KMS-11 (cell line): ENCODE measurements at regions not wholly inside any gene's neighbourhood (a gene's known extent, or its start where the extent isn't known, plus 50 kb on each side); places are given as distances from the start of the nearest gene placed in this dataset.

Source experiments
- H2AFZ ChIP-seq: fragments of 200-600 bp; sonication (generic); 2 replicates; pipeline ENCODE4 v1.6.1; 2016; ENCODE audit warnings: antibody characterized with exemption, mixed run types, low read depth
- H3K27ac ChIP-seq: fragments of 200-600 bp; sonication (generic); 2 replicates; pipeline ENCODE4 v1.6.1; 2016; ENCODE audit warnings: mild to moderate bottlenecking, mixed run types
- H3K27me3 ChIP-seq: fragments of 200-600 bp; sonication (generic); 2 replicates; pipeline ENCODE4 v1.6.1; 2017; ENCODE audit warnings: mild to moderate bottlenecking, low read depth, mixed run types, moderate library complexity; ENCODE audit not compliant: insufficient read depth
- H3K36me3 ChIP-seq: fragments of 200-600 bp; sonication (generic); 2 replicates; pipeline ENCODE4 v1.6.1; 2017; ENCODE audit warnings: mild to moderate bottlenecking, mixed run types; ENCODE audit not compliant: insufficient read depth
- H3K4me1 ChIP-seq: fragments of 200-600 bp; sonication (generic); 2 replicates; pipeline ENCODE4 v1.6.1; 2016; ENCODE audit warnings: mild to moderate bottlenecking, low read depth, mixed run types; ENCODE audit not compliant: poor library complexity, severe bottlenecking
- H3K4me2 ChIP-seq: fragments of 200-600 bp; sonication (generic); 2 replicates; pipeline ENCODE4 v1.7.0; 2016; ENCODE audit warnings: mild to moderate bottlenecking, mixed run types
- H3K4me3 ChIP-seq: fragments of 200-600 bp; sonication (generic); IDR thresholded peaks from 2 replicates; pipeline ENCODE4 v1.6.1; 2017; ENCODE audit warnings: low read depth, low read length, mixed read lengths; ENCODE audit not compliant: insufficient read depth
- H3K79me2 ChIP-seq: fragments of 200-600 bp; sonication (generic); 2 replicates; pipeline ENCODE4 v1.6.1; 2016; ENCODE audit warnings: low read depth, mixed run types; ENCODE audit not compliant: insufficient read depth
- H3K9ac ChIP-seq: fragments of 200-600 bp; sonication (generic); 2 replicates; pipeline ENCODE4 v1.6.1; 2016; ENCODE audit warnings: mild to moderate bottlenecking, mixed run types
- H4K20me1 ChIP-seq: fragments of 200-600 bp; sonication (generic); 2 replicates; pipeline ENCODE4 v1.6.1; 2016; ENCODE audit warnings: mild to moderate bottlenecking, mixed run types; ENCODE audit not compliant: insufficient read depth
- TF ChIP-seq, protein P1 (sequence below): fragments of 200-600 bp; sonication (generic); conservative IDR thresholded peaks from 2 replicates; pipeline ENCODE4 v1.6.1; 2017; ENCODE audit warnings: low read depth, mild to moderate bottlenecking, antibody characterized with exemption, low read length, moderate library complexity, mixed read lengths

- Histone ChIP-seq H4K20me1 (no peaks in the 10 kb centered on the region), H3K9ac (no peak overlapping the region), H3K36me3 (no peaks in the 10 kb centered on the region), H3K4me1 (peaks cover 10% of the 10 kb centered on the region), H3K4me2 (no peak overlapping the region), H3K4me3 (no peak overlapping the region), H3K27ac (no peak overlapping the region), H2AFZ (no peak overlapping the region), H3K27me3 (no peaks in the 10 kb centered on the region), H3K79me2 (no peaks in the 10 kb centered on the region)
- TF ChIP-seq, protein P1, sequence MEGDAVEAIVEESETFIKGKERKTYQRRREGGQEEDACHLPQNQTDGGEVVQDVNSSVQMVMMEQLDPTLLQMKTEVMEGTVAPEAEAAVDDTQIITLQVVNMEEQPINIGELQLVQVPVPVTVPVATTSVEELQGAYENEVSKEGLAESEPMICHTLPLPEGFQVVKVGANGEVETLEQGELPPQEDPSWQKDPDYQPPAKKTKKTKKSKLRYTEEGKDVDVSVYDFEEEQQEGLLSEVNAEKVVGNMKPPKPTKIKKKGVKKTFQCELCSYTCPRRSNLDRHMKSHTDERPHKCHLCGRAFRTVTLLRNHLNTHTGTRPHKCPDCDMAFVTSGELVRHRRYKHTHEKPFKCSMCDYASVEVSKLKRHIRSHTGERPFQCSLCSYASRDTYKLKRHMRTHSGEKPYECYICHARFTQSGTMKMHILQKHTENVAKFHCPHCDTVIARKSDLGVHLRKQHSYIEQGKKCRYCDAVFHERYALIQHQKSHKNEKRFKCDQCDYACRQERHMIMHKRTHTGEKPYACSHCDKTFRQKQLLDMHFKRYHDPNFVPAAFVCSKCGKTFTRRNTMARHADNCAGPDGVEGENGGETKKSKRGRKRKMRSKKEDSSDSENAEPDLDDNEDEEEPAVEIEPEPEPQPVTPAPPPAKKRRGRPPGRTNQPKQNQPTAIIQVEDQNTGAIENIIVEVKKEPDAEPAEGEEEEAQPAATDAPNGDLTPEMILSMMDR, result no peak
Measured at GRCh38 chr12:78793491-78793890, 71.1 kb upstream of the SYT1 start.

- TF ChIP-seq, protein P1, result no peak
- Histone ChIP-seq H2AFZ (no peak overlapping the region), H3K27me3 (no peaks in the 10 kb centered on the region), H3K36me3 (no peaks in the 10 kb centered on the region), H3K4me1 (peaks cover 10% of the 10 kb centered on the region), H3K79me2 (no peaks in the 10 kb centered on the region), H3K9ac (no peak overlapping the region), H3K4me3 (no peak overlapping the region), H4K20me1 (no peaks in the 10 kb centered on the region), H3K27ac (no peak overlapping the region), H3K4me2 (no peak overlapping the region)
Measured at GRCh38 chr12:78793982-78794381, 70.6 kb upstream of the SYT1 start.

DNA sequence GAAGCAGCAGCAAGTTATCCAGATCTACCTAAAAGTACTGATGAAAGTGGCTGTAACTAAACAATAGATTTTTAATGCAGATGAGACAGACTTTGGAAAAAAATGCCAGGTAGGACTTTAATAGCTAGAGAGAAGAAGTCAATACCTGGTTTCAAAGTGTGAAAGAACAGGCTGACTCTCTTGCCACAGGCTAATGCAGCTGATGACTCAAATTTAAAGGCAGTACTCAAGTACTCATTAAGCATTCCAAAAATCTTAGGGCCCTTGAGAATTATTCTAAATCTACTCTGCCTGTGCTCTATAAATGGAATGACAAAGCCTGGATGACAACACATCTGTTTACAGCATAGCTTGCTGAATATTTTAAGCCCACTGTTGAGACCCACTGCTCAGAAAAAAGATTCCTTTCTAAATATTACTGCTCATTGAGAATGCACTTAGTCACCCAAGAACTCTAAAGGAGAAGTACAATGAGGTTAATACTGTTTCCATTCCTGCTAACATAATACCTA, 68.6 kb upstream of the SYT1 start:
- H3K9ac ChIP-seq, result no peak overlapping the region
- no peak overlapping the region for H3K4me2 ChIP-seq
- H3K4me1 ChIP-seq, result peaks cover 10% of the 10 kb centered on the region
- H3K79me2 ChIP-seq, result no peaks in the 10 kb centered on the region
- H3K36me3 ChIP-seq, result no peaks in the 10 kb centered on the region
- no peaks in the 10 kb centered on the region for H4K20me1 ChIP-seq
- no peak overlapping the region for H3K27ac ChIP-seq
- H3K4me3 ChIP-seq, result no peak overlapping the region
- TF ChIP-seq, protein P1, result no peak
- H3K27me3 ChIP-seq, result no peaks in the 10 kb centered on the region
- no peak overlapping the region for H2AFZ ChIP-seq

DNA sequence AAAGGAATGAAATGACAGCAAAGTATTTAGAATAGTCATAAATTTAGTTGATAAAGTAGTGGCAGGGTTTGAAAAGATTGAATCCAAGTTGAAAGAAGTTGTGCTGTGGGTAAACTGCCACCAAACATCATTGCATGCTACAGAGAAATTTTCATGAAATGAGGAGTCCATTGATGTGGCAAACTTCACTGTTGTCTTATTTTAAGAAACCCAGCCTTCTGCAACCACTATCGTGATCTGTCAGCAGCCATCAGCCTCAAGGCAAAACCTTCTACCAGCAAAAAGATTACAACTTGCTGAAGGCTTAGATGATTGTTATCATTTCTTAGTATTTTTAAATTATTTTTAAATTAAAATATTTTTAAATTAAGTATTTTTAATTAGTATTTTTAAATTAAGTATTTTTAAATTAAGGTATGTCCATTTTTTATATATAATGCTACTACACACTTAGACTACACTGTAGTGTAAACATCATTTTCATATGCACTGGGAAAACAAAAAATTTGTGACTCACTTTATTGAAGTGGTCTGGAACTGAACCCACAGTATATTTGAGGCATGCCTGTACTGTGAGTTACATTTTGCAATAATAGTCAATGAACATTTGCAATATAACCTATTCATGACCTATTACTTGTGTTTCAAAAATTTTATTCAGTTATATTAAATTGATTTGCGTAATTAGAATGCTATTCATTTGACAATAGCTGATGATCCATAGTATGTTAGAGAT, 67.2 kb upstream of the SYT1 start:
- no peaks in the 10 kb centered on the region for H3K36me3 ChIP-seq
- H3K4me3 ChIP-seq, result no peak overlapping the region
- peaks cover 8% of the 10 kb centered on the region for H3K4me1 ChIP-seq
- no peak overlapping the region for H3K27ac ChIP-seq
- no peaks in the 10 kb centered on the region for H3K27me3 ChIP-seq
- TF ChIP-seq, protein P1, result no peak
- H3K9ac ChIP-seq, result no peak overlapping the region
- H3K79me2 ChIP-seq, result no peaks in the 10 kb centered on the region
- H3K4me2 ChIP-seq, result no peak overlapping the region
- H2AFZ ChIP-seq, result no peak overlapping the region
- no peaks in the 10 kb centered on the region for H4K20me1 ChIP-seq
